HG02840 (cell line): ENCODE measurements at regions not wholly inside any gene's neighbourhood (a gene's known extent, or its start where the extent isn't known, plus 50 kb on each side); places are given as distances from the start of the nearest gene placed in this dataset.

ENCODE experiments used
- ATAC-seq: cut with Tn5 transposase; IDR thresholded peaks from one replicate; pipeline ENCODE4 v1.9.1; 2021; ENCODE audit warnings: mild to moderate bottlenecking, moderate library complexity, moderate number of reproducible peaks; ENCODE audit not compliant: unreplicated experiment, low FRiP score

DNA sequence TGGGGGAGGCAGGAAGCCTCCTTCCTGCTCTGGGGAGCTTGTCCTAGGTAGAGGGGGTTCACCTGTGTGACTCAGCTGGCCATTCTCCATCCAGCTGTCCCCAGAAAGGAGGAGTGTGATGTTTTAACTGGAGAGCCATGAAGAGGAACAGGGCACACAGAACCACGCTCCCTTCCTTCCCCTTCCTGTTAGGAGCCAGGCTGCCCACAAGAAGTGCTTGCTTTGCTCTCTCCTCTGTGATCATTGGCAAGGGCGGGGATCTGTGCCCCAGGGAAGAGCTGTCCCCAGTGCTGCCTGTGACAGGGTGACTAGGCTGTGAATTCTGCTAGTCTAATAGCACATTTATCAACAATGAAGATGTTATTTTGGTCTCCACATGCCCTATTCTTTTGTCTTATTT lies 169.6 kb upstream of the GATB start:
- no peak for ATAC-seq

- no peak for ATAC-seq
Measured at GRCh38 chr4:151928112-151928511, 167.3 kb upstream of the GATB start.

- no peak for ATAC-seq
Measured at GRCh38 chr4:151922811-151923210, 162.0 kb upstream of the GATB start.

GRCh38 chr4:151922306-151922705 lies 161.5 kb upstream of the GATB start:
- ATAC-seq: no peak

- ATAC-seq: no peak
Measured at GRCh38 chr4:151921811-151922210, 161.0 kb upstream of the GATB start.

DNA sequence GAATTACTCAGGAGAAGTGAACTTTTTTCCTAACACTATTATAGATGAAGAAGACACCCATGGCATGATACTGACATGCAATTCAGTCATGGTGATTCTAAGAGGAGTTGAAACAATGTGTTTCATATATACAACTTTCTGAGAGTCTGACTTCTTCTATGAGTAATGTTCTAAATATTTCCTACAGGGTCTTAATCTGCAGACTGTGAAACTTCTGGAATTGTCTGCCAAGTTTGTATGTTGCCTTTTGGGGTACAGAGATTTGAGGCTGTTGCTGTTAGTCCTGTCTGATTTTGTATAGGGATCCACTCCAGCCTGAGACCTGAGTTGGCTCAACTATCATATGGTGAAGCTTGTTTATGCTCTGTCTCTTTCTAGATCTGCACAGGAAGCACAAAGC lies 160.6 kb upstream of the GATB start:
- ATAC-seq: no peak

GRCh38 chr4:151917145-151917734 lies 156.4 kb upstream of the GATB start:
- ATAC-seq: no peak

DNA sequence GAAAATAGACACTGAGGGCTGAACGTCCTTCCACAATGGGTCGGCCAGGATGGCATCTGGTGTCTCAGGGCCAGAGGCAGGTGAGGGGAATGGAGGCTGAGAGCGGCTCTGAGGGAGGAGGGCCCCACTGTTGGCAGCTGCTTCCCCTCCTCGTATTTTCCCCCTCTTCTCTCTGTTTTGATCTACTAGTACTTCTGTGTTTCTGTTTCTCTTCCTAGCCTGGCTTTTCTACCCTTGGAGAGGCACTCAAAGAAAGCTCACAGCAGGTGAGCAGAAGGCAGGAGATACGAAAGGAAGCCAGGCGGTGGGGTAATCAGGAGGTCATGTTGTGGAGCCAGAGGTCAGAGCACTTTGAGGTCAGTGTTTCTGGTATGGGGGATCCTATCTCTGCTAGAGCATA lies 151.8 kb upstream of the GATB start:
- ATAC-seq: no peak

DNA sequence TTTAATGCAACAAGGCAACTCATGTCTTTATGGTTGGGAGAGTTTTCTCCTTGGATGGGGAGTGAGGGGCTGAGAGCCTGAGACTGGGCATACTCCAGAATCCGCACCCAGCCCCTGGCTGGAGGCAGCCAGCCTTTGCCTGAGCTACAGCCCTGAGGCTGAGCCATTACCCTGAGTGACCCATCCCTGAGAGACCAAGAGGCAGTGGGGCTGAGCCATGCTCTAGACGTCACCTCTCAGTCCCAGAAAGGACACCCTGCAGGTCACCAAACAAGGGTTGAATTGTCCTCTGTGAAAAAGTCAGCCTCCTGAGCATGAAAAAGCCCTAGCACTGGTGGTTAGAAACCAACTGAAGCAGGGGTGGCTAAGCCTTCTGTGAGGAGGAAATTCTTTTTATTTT lies 151.2 kb upstream of the GATB start:
- ATAC-seq: no peak

- no peak for ATAC-seq
Measured at GRCh38 chr4:151908734-151909497, 148.1 kb upstream of the GATB start.

DNA sequence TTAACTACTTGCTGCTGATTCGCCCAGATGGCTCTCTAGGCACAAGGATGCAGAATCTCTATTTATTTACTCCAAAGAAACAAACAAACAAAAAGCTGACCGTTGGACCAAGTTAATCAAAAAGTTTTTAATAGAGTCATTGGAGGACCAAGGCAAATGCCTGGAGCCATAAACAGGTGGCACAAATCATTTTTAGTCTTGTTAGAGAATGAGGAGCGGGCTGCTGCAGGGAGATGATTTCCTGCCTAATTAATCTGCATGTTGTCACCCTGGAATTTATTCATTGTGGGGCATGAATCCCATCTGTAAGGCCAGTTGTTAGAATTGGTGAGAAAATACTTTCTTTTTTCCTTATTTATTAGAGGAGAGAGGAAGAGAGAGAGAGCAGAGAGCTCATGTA lies 147.4 kb upstream of the GATB start:
- no peak for ATAC-seq

DNA sequence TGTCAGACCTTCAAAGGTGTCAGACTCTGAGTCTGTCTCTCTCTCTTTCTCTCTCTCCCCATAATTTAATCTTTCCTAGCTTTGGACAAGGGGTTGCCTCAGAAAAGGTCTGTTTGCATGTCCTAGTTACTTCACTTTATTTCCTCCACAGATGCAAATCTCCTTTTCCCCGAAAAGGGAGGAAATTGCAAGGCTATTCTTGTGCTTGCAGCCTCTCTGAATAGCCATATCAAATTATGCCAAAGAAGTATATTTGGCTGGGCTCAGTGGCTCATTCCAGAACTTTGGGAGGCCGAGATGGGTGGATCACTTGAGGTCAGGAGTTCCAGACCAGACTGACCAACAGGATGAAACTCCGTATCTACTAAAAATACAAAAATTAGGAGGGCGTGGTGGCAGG lies 145.6 kb upstream of the GATB start:
- no peak for ATAC-seq

GRCh38 chr4:151905197-151905596 lies 144.4 kb upstream of the GATB start:
- peak; percentile 89 for ATAC-seq

DNA sequence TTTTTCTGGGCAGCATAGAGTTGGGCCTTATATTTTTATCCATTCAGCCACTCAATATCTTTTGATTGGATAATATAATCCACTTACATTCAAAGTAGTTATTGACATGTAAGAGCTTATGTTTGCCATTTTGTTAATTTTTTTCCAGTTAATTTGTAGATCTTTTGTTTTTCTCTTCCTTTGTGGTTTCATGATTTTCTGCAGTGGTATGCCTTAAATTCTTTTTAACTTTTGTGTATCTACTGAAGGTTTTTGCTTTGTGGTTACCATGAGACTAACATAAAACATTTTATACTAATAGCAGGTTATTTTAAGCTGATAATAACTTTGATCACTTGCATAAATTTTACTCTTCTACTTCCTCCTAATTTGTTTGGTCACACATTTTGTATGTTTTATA lies 140.8 kb upstream of the GATB start:
- no peak for ATAC-seq

DNA sequence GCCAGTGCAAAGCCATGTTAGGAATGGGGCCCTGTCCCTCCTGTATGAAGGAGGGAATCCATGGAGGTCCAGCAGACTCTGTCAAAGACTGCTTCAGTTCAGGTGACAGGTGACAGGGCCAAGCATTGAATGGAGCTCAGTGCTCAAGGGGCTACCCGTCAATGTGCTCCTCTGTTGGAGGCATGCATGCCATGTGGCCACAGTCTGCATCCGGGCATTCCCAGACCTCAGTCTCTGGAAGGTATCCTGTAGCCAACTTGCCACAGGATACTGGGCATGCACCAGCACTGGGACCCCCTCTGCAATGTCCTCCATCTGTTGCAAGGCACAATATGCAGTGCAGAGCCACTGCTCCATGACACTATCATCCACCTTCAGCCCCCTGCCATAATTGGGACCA lies 136.1 kb upstream of the GATB start:
- no peak for ATAC-seq

GRCh38 chr4:151895671-151896070 lies 134.9 kb upstream of the GATB start:
- no peak for ATAC-seq

DNA sequence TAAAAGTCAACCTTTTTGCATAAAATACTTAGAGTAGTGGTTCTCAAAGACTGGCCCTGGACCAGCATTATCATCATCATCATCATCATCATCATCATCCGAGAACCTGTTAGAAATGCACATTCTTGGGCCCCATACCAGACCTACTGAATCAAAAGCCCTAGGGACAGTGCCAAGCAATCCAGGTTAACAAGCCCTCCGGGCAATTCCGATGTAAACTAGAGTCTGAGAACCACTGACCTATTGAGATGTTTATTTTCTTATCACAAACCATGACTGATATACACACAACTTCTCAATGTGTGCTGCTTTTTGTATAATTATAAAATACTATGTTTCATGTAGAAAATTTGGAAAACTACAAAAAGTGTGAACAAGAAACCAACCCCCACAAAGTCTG lies 133.4 kb upstream of the GATB start:
- ATAC-seq: no peak

- peak; percentile 36 for ATAC-seq
Measured at GRCh38 chr4:151888367-151888866, 127.6 kb upstream of the GATB start.

DNA sequence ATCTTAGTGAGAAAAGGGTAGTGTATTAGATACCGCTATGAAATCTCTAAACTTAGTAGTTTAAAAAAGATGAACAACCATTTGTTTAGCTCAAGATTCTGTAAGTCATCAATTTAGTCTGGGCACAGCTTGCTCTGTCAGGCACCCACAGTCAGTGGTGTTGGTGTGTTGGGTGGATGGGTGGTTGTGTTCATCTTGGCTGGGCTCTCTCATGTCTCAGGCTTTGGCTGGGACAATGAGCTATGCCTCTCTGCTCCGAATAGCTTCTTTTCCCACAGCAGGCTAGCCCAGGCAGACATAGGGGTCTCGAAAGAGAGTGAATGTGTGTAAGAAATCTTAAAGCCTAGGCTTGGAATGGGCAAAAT lies 127.0 kb upstream of the GATB start:
- peak; percentile 11 for ATAC-seq

DNA sequence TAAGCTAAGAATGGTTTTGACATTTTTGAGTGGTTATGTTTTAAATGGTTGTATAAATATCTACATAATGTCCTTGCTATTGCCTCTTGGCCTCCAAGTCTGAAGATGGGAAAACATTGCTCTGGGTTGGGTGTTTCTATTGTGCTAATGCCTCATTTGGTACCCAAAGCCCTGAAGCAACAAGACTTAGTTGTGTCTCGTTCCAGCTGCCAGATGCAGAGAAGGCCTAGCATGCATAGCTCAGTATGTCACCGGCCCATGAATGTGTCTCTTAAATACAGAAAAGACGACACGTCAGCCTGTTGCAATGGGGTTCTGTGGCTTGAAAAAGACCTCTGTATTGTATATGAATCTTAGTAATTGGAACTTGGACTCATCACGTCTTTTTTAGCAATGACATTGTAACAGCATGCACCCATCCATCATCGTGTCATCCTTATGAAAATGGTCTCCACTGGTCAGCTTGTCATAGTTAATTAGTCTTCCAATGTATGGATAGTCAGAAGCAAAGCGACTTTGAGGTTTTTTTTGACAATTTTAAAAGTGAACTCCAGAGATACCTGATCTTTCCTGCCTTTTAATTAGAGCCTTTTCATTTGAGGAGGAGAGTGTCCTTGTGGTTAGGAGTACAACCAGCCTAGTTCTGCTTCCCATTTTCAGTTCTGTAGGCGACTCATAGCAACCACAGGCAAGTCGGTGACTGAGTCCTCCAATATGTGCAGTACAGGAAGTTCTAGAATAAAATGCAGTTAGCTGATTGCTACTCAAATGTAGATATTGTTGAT lies 126.4 kb upstream of the GATB start:
- ATAC-seq: peak; percentile 49

GRCh38 chr4:151885123-151885522 lies 124.3 kb upstream of the GATB start:
- no peak for ATAC-seq

GRCh38 chr4:151883747-151884146 lies 122.9 kb upstream of the GATB start:
- no peak for ATAC-seq
